ENCODE measurements at regions not wholly inside any gene's neighbourhood (a gene's known extent, or its start where the extent isn't known, plus 50 kb on each side); places are given as distances from the start of the nearest gene placed in this dataset.

GRCh38 chr11:128161994-128162393, 425.4 kb downstream of the ETS1 start:
- H3K27ac ChIP-seq = no peak overlapping the region
- no peak for DNase-seq
- no peaks in the 10 kb centered on the region for H3K27me3 ChIP-seq (ENCODE audit: low read depth)
- H3K4me1 ChIP-seq = no peaks in the 10 kb centered on the region
- ATAC-seq = no peak
- H3K36me3 ChIP-seq = no peaks in the 10 kb centered on the region
- H3K4me3 ChIP-seq = no peak overlapping the region
- no peak for TF ChIP-seq CTCF (IDR thresholded peaks at IDR 0.05)
- no peaks in the 10 kb centered on the region for H3K9me3 ChIP-seq
- intact Hi-C loops (cut with DNase I) = no loop called here

- Histone ChIP-seq H3K27me3 (ENCODE audit: low read depth) (no peaks in the 10 kb centered on the region), H3K4me1 (no peaks in the 10 kb centered on the region), H3K9me3 (no peaks in the 10 kb centered on the region), H3K36me3 (no peaks in the 10 kb centered on the region), H3K27ac (no peak overlapping the region), H3K4me3 (no peak overlapping the region)
- DNase-seq = no peak
- no peak for ATAC-seq
- no peak for TF ChIP-seq CTCF (IDR thresholded peaks at IDR 0.05)
- intact Hi-C loops (cut with DNase I) = no loop called here
These were observed 425.9 kb downstream of the ETS1 start for GRCh38 chr11:128161436-128161835.

- Histone ChIP-seq H3K27me3 (ENCODE audit: low read depth) (no peaks in the 10 kb centered on the region), H3K27ac (no peak overlapping the region), H3K4me1 (no peaks in the 10 kb centered on the region), H3K36me3 (no peaks in the 10 kb centered on the region), H3K4me3 (no peak overlapping the region), H3K9me3 (no peaks in the 10 kb centered on the region)
- no peak for DNase-seq
- intact Hi-C loops (cut with DNase I) = loop anchor here (10.0 kb wide), 1 partner anchor 676 kb away; no protein-coding TSS in a partner anchor
- no peak for ATAC-seq
- no peak for TF ChIP-seq CTCF (IDR thresholded peaks at IDR 0.05)
These were observed 428.5 kb downstream of the ETS1 start for GRCh38 chr11:128158860-128159259.

GRCh38 chr11:128157423-128158298, 429.7 kb downstream of the ETS1 start:
- peak; percentile 79 for TF ChIP-seq CTCF (IDR thresholded peaks at IDR 0.05)
- H3K4me1 ChIP-seq = no peaks in the 10 kb centered on the region
- intact Hi-C loops (cut with DNase I) = loop anchor here (10.0 kb wide), 1 partner anchor 677 kb away; no protein-coding TSS in a partner anchor
- H3K27ac ChIP-seq = no peak overlapping the region
- H3K27me3 ChIP-seq (ENCODE audit: low read depth) = no peaks in the 10 kb centered on the region
- peak overlapping the region; percentile 20 for H3K4me3 ChIP-seq
- H3K36me3 ChIP-seq = no peaks in the 10 kb centered on the region
- ATAC-seq (peak; percentile 87 to 94), DNase-seq (no peak)
- H3K9me3 ChIP-seq = no peaks in the 10 kb centered on the region

- intact Hi-C loops (cut with DNase I) = loop anchor here (10.0 kb wide), 1 partner anchor 678 kb away; no protein-coding TSS in a partner anchor
These were observed 430.9 kb downstream of the ETS1 start for GRCh38 chr11:128156486-128156885.

More at GRCh38 chr11:128156486-128156885, 430.9 kb downstream of the ETS1 start:
- TF ChIP-seq CTCF (IDR thresholded peaks at IDR 0.05) = no peak
- ATAC-seq (no peak), DNase-seq (no peak)
- no peaks in the 10 kb centered on the region for H3K4me1 ChIP-seq
- H3K36me3 ChIP-seq = no peaks in the 10 kb centered on the region
- no peaks in the 10 kb centered on the region for H3K9me3 ChIP-seq
- no peak overlapping the region for H3K4me3 ChIP-seq
- no peaks in the 10 kb centered on the region for H3K27me3 ChIP-seq (ENCODE audit: low read depth)
- no peak overlapping the region for H3K27ac ChIP-seq

Measured in lower lobe of right lung (tissue), 2 donors.